RWPE2 (cell line): ENCODE measurements at regions not wholly inside any gene's neighbourhood (a gene's known extent, or its start where the extent isn't known, plus 50 kb on each side); places are given as distances from the start of the nearest gene placed in this dataset.

Experiments
- ATAC-seq: fragments of 200-7000 bp; cut with Tn5 transposase; 3 replicates; pipeline ENCODE4 v1.9.1; 2021; ENCODE audit warnings: low read depth
- DNase-seq: peaks from one replicate; pipeline ENCODE4 v3.0.0-alpha.2; 2020; ENCODE audit warnings: low spot score
- H3K27ac ChIP-seq: fragments of 450-650 bp; 2 replicates; pipeline ENCODE4 v1.5.1; 2017; ENCODE audit warnings: mild to moderate bottlenecking; ENCODE audit not compliant: poor library complexity, severe bottlenecking
- H3K27me3 ChIP-seq: fragments of 250-450 bp; sonication (Bioruptor Pico); 2 replicates; pipeline ENCODE4 v1.5.1; 2021; ENCODE audit warnings: mild to moderate bottlenecking, moderate library complexity; ENCODE audit not compliant: insufficient read depth, poor library complexity, severe bottlenecking
- H3K36me3 ChIP-seq: fragments of 250-450 bp; sonication (Bioruptor Pico); 2 replicates; pipeline ENCODE4 v1.5.1; 2020; ENCODE audit warnings: low read depth, mild to moderate bottlenecking, moderate library complexity
- H3K4me1 ChIP-seq: fragments of 250-450 bp; sonication (Bioruptor Pico); 2 replicates; pipeline ENCODE4 v1.5.1; 2021; ENCODE audit warnings: mild to moderate bottlenecking, moderate library complexity; ENCODE audit not compliant: insufficient read depth, poor library complexity, severe bottlenecking
- H3K4me3 ChIP-seq: fragments of 250-450 bp; sonication (Bioruptor Pico); 2 replicates; pipeline ENCODE4 v1.5.1; 2021; ENCODE audit warnings: mild to moderate bottlenecking, moderate library complexity; ENCODE audit not compliant: severe bottlenecking
- H3K9me3 ChIP-seq: fragments of 250-450 bp; sonication (Bioruptor Pico); 2 replicates; pipeline ENCODE4 v1.5.1; 2021; ENCODE audit warnings: mild to moderate bottlenecking, moderate library complexity; ENCODE audit not compliant: severe bottlenecking
- CTCF ChIP-seq: fragments of 450-650 bp; IDR thresholded peaks from one replicate; pipeline ENCODE4 v1.5.1; 2017; ENCODE audit warnings: mild to moderate bottlenecking, moderate library complexity; ENCODE audit not compliant: poor library complexity, severe bottlenecking

- H3K4me3 ChIP-seq: no peak overlapping the region
- no peaks in the 10 kb centered on the region for H3K4me1 ChIP-seq
- H3K9me3 ChIP-seq: no peaks in the 10 kb centered on the region
- no peak for TF ChIP-seq CTCF
- H3K27me3 ChIP-seq: no peaks in the 10 kb centered on the region
- ATAC-seq: no peak
- no peak overlapping the region for H3K27ac ChIP-seq
- no peaks in the 10 kb centered on the region for H3K36me3 ChIP-seq
- DNase-seq: no peak
These were observed 346.3 kb downstream of the SATB2 start for GRCh38 chr2:199111458-199111857.

GRCh38 chr2:199108056-199108455 lies 349.7 kb downstream of the SATB2 start:
- no peak for ATAC-seq
- H3K4me1 ChIP-seq: no peaks in the 10 kb centered on the region
- no peak for TF ChIP-seq CTCF

GRCh38 chr2:199105826-199106225 lies 351.9 kb downstream of the SATB2 start:
- H3K4me1 ChIP-seq: no peaks in the 10 kb centered on the region
- no peak for DNase-seq
- no peak overlapping the region for H3K27ac ChIP-seq
- H3K27me3 ChIP-seq: no peaks in the 10 kb centered on the region
- no peak for TF ChIP-seq CTCF
- no peak for ATAC-seq
- no peak overlapping the region for H3K4me3 ChIP-seq
- H3K36me3 ChIP-seq: no peaks in the 10 kb centered on the region
- H3K9me3 ChIP-seq: no peaks in the 10 kb centered on the region

More at GRCh38 chr2:199108056-199108455, 349.7 kb downstream of the SATB2 start:
- Histone ChIP-seq H3K9me3 (no peaks in the 10 kb centered on the region), H3K27me3 (no peaks in the 10 kb centered on the region), H3K27ac (no peak overlapping the region), H3K4me3 (no peak overlapping the region), H3K36me3 (no peaks in the 10 kb centered on the region)
- DNase-seq: no peak

GRCh38 chr2:199101487-199101886 lies 356.3 kb downstream of the SATB2 start:
- Histone ChIP-seq H3K27ac (no peak overlapping the region), H3K36me3 (no peaks in the 10 kb centered on the region), H3K4me3 (no peak overlapping the region), H3K4me1 (no peaks in the 10 kb centered on the region), H3K27me3 (no peaks in the 10 kb centered on the region), H3K9me3 (no peaks in the 10 kb centered on the region)
- no peak for ATAC-seq
- no peak for DNase-seq
- TF ChIP-seq CTCF: no peak

- no peaks in the 10 kb centered on the region for H3K36me3 ChIP-seq
- no peak overlapping the region for H3K4me3 ChIP-seq
- no peak overlapping the region for H3K27ac ChIP-seq
- no peaks in the 10 kb centered on the region for H3K27me3 ChIP-seq
- DNase-seq (no peak), ATAC-seq (no peak)
- no peak for TF ChIP-seq CTCF
- H3K4me1 ChIP-seq: no peaks in the 10 kb centered on the region
- no peaks in the 10 kb centered on the region for H3K9me3 ChIP-seq
These were observed 357.2 kb downstream of the SATB2 start for GRCh38 chr2:199100326-199101110.
